ENCODE measurements at regions not wholly inside any gene's neighbourhood (a gene's known extent, or its start where the extent isn't known, plus 50 kb on each side); places are given as distances from the start of the nearest gene placed in this dataset.

DNA sequence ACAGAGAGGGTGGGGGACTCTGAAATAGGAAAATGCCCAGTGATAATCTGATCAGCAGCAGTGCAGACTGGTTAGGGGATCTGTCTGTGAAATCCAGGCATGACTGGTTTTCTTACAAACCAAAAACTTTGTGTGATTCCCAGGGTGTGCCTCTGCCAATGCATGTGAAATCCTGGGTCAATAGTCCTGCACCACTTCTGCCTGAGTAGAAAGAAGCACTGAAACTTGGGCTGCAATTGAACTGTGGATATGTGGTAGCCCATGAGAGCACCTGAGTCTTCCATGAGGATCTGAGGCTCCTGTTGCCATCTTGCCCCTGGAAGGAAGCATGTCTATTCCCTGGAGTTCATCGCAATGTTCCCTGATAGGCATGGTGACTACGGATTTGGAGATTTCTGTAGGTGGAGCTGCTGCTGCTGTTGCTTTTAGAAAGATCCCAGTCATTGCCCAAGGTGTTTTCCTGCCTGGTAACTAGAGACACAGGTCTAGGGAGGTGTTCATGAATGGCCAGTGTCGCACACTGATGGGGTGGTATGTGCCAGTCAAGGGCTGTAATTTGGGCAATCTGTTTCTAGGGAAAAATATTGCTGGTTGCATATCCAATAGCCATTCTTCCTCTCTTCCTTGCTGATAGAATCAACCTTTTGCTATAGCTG, 146.7 kb downstream of the CARTPT start:
- DNase-seq (ENCODE audit: low read depth) = no peak

DNA sequence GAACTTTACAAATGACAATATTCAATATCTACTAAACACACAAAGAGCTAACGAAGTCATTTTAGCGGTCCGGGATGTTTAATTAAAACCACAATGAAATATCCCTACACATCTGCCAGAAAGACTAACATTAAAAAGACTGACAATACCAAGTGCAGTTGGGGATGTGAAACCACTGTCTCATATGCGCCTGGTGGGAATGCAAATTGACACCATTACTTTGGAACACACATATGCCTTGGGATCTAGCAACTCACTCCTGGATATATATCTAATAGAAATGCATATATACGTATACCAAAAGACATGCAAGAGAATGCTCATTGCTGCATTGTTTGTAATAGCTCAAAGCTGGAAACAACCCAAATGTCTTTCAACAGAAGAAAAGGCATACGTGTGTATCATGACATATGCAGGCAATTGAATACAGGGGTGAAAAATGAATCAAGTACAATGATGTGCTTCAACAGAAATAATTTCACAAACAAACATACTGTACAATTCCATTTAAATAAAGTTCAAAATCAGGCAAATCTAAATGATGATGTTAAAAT, 153.3 kb downstream of the CARTPT start:
- DNase-seq (ENCODE audit: low read depth) = no peak

DNA sequence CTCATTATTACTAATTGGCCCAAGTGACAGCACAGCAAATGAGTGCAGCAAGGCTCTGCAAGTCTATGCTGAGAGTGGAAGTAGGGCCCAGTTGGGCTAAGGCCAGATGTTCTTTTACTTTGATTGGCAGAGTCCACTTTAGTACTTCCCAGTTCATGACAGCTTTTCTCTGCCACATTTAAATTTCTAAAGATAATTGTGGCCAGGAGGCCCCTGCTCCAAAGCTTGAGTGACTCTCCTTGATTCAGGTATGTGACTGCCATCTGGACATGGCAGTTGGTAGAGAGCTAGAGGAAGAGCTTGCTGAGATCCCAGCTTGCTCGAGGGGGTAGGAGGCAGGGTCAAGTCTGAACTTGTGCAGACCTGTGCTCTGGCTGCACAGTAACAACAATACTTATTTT, 154.1 kb downstream of the CARTPT start:
- no peak for DNase-seq (ENCODE audit: low read depth)

DNA sequence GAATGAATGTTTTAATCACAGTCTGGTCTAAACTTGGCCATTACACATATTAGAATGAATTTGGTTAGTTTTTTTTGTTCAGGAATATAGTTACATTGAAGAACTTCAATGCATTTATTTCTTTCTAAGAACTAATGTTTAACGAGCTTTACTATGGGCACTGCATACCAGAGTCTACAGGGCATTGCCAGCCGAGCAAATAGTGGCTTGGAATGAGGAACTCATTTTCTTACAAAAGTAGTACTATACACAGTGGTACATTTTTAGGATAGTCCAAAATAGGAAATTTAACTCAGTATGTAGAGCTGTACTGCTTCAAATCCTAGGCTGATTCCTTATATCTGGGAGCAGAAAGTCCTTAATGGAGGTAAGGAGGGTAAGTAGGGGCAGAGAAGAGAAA, 155.4 kb downstream of the CARTPT start:
- no peak for DNase-seq (ENCODE audit: low read depth)

DNA sequence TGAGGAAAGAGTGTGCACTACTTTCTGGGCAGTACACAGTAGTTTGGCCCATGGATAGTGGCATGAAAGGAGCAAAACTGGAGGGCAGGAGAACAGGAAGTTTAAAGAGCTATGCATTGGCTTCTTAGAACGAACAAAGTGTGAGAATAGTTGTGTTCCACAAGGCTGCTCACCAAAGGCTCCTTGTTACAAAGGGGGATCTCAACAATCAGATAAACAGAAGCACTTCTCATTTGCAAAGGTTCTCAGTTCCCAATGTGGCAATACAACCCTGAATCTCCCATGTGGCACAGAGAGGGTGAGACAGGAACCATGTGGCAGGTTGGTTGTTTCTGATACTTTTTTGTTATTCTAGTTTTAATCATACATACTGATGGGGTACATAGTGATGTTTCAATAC, 158.4 kb downstream of the CARTPT start:
- no peak for DNase-seq (ENCODE audit: low read depth)

DNA sequence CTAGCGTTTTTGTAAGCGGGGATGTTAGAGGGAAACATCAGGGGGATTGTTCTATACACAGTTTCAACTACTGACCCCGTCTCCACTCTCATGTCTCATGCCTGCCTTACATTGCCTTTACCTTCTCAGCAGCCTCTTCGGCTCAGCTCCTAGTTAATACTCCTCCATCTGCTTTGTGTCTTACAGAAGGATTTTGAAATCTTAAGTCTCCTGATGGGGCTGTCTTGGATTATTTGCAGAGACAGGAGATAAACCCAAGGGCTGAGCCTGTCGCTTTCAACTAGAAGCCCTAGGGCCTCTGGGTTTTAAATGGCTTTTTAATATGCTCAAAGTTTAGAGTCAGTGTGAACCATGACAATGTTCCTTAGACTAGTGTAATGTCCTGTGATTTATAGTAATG, 161.5 kb downstream of the CARTPT start:
- DNase-seq (ENCODE audit: low read depth) = no peak

DNA sequence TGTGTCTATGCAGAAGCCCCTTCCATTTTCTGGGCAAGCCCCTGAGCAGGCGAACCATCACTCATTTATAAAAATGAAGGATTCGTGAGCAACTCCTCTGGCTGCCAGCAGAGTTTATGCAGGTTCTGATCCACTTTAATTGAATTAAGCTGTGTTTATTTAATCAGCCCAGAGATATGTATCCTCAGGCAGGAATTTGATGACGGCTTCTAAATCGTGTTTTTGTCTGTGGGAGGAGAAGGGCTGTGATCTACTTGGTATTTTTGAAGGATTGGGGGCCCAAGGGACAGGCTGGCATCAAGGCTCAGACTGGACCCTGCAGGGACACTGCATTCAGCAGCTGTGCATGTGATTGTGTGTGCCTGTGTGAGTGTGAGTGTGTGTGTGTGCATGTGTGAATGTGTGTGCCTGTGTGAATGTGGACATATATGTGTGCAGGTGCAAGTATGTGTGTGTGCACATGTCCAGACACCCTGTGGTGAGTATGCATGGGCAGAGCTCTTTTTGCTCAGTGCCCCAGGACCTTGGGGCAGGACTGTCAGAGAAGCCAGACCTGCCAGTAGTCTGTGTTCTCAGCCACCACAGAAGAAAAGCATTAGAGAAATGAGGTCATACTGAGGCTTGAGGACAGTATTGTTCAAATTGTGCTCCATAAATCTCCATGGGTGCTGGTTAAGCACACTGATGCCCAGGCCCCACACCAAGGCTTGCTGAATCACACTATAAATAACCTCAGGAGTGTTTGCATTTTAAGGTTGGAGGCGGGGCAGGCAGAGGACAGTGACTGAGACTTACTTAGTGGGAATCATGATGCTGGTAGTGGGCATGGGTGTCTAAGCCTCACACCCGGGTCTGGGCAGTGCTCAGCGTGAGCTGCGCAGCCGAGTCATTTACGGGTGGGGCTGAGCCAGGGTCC, 164.0 kb downstream of the CARTPT start:
- no peak for DNase-seq (ENCODE audit: low read depth)

DNA sequence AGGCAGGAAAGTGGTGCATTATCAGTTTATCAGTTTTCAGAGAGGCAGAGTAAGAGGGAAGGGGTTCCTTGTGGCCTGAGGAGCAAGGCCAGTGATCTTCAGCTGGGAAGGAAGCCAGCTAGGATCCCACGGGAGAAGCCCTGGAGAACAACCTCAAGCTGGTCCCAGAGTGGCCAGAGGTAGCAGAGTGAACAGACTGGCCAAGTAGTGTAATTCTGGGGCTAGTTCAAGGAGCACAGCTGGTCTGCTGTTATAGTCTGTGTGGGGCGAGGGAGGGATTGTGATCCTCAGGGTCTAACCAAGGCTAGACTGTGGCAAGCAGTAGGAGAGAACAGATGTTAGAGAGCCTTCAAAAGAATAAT, 164.6 kb downstream of the CARTPT start:
- no peak for DNase-seq (ENCODE audit: low read depth)

DNA sequence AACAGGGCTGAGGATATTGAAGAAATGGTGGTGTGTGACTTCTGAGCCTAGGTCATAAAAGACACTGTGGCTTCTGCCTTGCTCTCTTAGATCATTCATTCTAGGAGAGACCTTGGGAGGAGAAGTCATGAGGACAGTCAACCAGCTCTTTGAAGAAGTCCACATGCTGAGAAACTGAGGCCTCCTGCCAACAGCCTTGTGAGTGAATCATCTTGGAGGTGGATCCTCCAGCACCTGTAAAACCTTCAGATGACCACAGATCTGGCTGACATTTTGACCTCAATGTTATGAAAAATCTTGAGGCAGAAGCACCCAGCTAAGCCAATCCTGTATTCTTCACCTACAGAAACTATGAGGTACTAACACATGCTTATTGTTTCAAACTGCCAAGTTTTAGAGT, 165.9 kb downstream of the CARTPT start:
- no peak for DNase-seq (ENCODE audit: low read depth)

DNA sequence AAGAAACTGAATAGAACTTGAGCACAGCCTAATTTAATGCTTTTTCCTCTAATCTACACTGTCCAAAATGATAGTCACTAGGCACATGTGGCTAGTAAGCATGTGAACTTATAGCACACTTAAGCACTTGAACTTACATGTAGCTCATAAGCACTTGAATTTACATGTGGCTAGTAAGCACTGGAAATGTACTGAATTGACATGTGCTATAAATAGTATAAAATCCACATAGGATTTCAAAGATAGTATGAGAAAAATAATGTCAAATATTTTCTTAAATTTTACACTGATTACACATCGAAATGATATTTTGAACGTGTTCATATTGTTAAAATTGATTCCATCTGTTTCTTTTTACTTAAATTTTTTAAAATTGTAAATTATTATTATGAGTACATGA, 167.3 kb downstream of the CARTPT start:
- DNase-seq (ENCODE audit: low read depth) = no peak

DNA sequence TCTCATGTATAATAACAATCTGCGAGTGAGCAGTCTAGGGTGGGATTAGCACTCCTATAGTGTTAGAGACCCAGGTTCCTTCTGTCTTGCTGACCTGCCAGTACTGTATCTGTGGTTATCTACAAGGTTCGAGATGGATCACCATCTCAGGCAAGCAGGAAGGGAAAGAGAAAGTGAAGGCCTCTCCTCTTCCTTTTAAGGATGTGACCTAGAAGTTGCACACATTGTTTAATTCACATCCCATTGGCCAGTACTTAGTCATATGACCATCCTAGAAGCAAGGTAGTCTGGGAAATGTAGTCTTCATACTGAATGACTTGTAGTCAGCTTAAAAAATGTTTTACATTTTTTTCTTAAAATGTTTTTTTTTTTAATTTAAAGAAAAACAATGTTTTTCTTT, 168.6 kb downstream of the CARTPT start:
- no peak for DNase-seq (ENCODE audit: low read depth)

DNA sequence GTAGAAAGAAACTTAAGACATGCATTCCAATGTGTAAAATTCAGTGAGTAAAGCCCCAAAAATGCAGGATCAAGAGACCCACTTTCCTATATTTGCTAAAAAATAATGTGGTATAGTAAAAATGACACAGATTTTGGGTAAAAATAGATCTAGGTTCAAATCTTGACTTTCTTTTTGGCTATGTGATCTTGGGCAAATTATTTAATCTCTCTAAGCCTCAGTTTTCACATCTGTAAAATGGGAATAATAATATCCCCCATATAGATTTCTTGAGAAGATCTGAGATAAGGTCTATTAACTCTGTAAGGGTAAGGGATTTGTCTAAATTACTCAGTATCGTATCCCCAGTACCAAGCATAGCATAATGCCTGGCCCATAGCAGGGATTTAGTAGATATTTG, 172.3 kb downstream of the CARTPT start:
- DNase-seq (ENCODE audit: low read depth) = no peak

DNA sequence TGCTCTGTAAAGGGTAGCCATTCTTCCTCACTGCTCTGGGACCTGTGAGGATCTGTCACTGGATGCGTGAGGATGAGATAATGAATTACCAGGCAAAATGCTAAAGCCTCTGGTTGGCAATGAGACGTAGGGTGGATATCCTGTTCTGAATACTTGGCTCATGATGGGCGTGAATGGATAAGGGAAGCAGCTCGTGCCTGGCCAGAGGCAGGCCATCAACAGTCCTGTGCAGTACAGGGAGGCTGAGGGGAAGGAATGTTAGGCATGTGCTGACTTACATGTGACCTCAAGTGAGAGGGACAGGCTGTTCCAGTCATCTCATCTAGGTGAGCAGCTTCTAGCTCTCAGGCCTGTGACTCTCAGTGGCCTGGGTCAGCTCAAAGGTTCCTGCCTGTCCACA, 172.8 kb downstream of the CARTPT start:
- no peak for DNase-seq (ENCODE audit: low read depth)

DNA sequence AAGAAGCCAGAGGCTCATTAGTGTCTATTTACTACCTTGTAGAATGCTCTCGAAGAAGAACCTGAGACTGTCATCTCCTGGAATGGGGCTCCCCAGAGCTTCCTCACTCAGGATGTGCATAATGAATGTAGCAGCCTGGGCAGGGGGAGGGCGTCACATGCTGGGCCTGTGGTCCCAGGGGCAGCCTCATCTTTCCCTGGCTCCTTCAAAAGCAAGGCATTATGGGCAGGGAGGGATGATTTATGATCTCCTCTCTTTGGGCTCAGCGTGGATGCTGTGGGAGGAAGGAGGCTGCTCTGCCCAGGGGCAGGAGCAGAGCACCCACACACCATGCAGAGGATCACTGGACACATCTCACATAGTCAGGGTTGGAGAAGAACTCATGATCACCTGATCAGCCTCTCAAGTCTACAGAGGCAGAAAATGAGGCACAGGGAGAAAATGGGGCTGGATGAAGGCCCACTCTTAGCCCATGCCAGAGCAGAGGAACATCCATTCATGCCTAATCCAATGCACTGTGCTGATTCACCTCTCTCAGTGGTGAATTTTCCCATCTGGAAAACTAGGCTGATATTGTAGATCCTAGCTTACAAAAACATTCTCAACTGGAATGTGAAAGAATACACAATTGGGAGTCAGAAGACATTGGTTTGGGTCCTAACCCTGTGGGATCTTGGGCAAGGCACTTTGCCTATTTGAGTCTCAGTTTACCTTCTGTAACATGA, 173.7 kb downstream of the CARTPT start:
- DNase-seq (ENCODE audit: low read depth) = no peak

DNA sequence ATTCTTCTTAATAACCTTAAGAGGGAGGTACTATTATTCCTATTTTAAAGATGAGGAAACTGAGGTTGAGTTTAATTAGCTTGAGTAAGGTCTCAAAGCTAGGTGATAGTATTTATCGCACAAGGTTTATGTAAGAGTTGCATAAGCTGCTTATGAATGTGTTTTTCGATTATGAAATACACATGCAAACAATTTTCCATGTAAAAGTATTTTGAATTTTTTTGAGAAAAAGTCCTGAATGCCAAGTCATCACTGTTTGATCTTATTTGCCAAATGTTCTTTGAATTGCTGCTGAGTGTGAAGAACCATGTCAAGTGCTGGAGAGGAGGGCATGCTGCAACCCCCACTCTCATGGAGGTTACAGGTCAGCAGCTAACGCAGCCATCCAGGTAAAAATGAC, 174.4 kb downstream of the CARTPT start:
- no peak for DNase-seq (ENCODE audit: low read depth)

DNA sequence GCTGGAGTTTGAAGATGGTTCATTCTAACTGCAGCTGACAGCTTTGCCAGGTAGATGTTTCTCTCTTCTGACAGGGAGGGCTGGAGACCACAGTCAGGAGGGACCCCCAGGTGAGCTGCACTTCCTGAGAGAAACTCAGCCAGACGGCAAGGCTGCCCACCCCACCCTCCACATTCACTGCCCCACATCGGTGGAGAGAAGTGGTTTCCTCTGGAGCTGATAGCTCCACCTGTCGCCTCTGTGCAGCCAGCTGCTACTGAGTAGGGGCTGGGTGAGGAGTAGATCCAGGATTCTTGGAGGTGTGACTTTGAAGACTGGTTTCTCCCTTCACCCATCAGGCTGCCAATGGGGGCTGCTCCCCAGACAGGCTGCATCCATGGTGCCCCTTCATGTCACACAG, 175.0 kb downstream of the CARTPT start:
- DNase-seq (ENCODE audit: low read depth) = no peak

DNA sequence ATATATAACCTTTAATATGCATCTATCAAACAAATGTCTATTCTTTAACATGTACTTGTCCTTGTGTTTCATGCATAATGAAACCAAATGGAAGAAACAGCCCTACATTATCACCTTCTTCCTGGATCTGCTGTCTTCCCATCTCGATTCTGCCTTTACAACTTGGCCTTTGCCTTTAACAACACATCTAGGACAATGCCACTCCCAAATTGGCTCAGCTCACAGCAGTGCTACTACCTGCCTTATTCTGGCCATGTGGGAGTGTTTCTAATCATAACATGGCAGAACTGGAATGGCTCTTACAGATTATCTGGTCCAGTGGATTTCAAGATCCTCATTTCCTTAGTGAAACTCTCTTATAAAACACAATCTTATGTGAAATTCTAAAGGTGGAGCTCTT, 176.5 kb downstream of the CARTPT start:
- no peak for DNase-seq (ENCODE audit: low read depth)

DNA sequence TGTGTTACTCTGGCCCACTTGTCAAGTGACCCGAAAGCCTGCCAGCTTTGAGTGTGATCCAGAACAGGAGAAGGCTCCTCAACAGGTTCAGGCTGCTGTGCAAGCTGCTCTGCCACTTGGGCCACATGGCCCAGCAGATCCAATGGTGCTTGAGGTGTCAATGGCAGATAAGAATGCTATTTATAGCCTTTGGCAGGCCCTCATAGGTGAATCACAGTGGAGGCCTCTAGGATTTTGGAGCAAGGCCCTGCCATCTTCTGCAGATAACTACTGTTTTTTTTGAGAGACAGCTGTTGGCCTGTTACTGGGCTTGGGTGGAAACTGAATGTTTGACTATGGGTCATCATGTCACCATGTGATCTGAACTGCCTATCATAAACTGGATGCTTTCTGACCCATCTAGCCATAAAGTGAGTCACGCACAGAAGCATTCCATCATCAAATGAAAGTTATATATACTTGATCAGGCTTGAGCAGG, 180.8 kb downstream of the CARTPT start:
- DNase-seq (ENCODE audit: low read depth) = no peak

DNA sequence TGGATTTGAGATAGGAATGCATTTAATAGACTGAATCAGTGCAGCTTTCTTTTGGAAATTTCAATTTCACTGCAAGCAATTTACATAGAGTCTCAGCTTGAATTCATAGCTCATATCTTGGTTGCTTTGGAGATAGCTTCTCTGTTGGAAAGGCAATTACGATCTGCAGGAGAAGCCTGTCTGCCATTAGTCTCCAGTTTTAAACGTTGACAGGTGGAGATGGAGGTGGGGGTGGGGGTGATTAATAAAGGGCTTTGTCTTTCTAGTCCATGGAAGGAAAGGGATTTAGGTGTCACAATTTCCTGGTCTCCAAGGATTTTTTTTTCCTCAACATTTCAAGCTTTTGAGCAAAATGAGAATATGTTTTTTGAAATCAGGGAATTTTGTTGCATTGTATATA, 184.7 kb downstream of the CARTPT start:
- DNase-seq (ENCODE audit: low read depth) = no peak

DNA sequence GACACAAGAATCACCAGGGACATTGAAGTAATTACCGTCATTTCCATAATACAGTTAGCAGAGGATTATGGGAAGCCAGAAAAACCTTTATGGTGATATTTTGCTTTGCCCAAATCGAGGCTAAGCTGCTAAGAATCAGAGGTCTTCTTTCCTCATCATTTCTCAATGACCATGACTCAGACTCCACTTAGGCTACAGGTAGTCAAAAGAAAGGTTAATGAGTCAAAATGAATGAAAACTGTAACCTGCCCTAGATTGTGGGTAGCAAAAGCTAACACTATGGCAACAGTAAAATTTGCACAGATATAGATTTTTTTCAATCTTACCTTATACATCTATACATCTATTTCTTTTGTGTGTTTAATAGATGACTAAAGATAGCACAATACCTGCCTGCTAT, 185.8 kb downstream of the CARTPT start:
- DNase-seq (ENCODE audit: low read depth) = no peak

DNA sequence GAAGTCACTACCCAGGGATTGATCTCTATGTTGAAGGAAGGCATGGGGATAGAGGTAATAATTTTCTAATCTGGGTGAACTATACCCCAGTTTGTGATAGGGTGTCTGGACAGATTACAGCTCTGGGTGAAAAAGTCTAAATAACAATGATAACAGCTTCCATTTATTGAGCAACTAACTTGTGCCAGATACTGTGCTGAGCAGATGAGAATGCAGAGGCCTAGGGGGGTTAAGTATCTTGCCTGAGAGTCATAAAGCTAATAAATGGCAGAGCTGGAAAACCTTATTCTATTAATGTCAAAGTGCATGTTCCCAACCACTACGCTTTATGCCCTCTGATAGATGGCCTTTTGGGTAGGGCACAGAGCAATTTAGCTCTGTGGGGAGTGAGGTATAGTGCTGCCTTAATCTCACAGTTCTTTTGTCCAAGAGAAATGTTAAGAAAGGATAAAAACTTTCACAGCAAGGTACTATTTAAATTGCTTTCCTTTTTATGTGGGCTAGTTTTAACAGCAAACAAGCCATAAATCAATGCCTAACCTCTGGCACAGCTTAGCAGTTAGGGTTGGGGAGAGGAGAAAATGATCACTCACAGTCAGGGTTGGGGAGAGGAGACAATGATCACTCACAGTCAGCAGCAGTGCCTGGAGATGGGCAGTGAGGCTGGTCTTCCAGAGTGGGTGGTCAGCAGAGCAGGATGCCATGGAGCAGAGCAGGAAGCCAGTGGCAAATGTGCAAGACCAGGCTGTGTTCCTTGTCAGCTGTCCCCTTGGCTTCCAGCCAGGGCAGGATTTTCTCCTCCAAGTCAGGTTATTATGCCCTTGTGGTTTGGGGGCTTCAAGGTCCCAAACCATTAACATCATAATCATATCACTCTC, 187.0 kb downstream of the CARTPT start:
- DNase-seq (ENCODE audit: low read depth) = no peak
